H4 (cell line): ENCODE measurements at regions not wholly inside any gene's neighbourhood (a gene's known extent, or its start where the extent isn't known, plus 50 kb on each side); places are given as distances from the start of the nearest gene placed in this dataset.

Source experiments
- DNase-seq: peaks from one replicate; pipeline ENCODE4 v3.0.0-alpha.2; 2015; ENCODE audit warnings: low spot score

DNA sequence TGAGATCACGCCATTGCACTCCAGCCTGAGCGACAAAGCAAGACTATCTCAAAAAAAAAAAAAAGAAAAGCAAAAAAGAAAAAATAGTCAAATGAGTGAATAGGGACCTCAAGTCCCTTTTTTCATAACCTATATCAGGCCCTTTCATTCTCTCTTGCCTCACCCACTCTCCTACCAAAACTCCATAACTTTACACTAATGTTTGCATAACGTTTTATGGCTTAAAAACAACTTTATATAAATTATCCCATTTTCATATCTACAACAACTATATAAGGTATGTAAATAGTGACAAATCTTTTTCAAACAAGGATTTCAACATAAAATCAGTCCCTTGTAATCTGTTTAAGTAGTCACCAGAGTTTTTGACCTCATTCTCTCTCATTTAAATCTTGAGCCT lies 56.9 kb upstream of the PIP5K1B start:
- no peak for DNase-seq

DNA sequence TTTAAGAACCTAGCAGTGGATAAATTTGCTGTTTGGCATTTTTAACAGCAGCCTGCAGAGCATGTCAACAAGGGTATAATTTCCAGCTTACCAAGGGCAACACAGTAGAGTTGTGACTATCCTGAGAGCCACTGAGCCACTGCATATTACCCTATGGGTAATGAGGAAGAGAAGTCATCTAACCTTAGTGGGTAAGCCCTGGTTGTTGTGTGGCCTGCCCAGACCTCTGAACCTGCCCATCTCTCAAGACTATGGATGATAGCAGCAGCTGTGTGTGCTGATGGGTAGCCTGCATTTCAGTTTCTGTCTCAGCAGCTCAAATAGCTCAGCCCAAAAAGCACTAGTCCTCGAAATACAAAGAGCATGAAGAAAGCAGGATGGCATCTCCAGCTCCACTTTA lies 56.1 kb upstream of the PIP5K1B start:
- DNase-seq: no peak

DNA sequence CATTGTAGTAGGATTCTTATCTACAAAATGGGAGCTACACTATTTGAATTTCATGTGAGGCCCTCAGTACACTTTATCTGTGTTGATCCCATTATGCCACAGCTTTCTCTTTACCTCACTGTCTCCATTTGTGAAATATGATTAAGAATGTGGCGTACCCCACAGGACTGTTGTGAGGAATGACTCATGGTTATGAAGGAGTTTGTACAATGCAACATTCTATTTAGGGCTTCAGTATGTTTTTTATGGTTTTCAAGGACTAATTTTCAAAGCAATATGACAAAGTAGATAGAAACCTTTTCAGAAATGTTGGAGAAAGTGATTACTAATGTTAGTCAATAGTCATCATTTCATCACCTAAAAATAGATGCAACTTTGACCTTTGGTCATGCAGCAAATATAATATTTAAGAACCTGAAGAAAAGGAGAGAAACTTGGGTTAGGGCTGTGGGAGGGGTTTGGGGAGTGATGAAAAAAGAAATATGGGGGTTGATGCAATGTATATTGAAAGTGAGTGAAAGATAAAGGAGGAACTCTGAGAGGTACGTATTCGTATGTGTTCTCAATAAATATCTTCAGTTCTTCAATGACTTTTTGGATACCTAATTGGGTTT lies 53.7 kb upstream of the PIP5K1B start:
- DNase-seq: no peak

DNA sequence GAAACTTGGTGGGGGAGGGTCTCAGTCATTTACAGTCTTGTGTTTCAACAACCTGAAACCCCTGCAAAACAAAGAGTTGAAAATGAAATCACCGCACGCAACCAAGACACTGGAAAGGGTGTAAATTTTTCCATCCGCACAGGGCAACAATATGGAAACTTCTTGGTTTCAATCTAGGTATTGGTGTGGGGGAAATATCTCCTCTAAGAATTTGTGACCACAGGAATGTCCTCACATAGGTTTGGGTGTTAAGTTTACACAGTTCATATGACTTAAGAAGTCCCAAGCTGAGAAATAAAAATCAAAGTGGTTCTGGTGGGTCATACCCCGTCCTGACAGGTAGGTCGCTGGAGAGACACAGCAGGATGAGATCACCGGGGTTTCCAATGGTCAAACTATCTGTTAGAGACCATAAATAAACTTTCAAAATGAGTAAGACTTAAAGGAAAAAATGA lies 51.9 kb upstream of the PIP5K1B start:
- no peak for DNase-seq

DNA sequence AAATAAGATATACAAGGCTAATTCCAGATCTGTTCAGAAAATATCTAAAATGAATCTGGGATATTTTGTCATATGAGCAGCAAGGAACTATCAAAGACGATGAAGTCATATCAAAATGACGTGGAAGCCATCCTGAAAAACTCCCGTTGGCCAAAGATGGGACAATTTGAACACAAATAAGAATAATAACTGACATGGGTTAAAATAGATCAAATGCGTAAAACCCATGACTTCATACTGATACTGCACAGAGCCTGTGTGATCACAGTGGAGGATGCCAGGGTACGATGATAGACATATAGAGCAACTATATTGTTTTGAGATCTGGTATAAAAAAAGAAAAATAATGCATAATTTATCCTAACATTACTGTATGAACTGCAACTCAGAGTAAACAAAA lies 51.0 kb upstream of the PIP5K1B start:
- no peak for DNase-seq
